ENCODE measurements at regions not wholly inside any gene's neighbourhood (a gene's known extent, or its start where the extent isn't known, plus 50 kb on each side); places are given as distances from the start of the nearest gene placed in this dataset.
"Not testable (repeated sequence)": the region's sequence is repeated elsewhere in the genome, so short reads cannot be mapped to it uniquely, and the experiment has no call there.

DNA sequence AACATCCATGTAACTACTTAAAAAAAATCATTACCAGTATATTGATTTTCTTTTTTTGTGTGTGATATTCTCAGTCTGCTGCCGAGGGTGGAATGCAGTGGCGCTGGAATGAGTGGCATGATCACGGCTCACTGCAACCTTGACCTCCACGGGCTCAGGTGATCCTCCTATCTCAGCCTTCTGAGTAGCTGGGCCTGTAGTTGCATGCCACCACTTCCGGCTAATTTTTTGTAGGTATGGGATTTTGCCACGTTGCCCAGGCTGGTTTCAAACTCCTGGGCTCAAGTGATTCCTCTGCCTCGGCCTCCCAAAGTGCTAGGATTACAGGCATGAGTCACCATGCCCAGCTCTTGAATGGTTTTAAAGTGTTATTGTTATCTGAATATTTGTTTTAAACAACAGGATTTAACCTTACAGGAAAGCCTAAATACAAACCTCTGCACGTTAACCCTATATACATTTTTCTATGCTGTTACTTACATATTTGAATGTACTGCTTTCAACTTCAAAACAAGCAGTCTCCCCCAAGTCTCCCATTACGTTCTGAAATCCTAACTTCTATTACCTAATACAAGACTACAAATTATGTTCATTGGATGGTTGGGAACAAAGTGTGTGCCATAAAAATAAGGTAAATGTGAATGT lies 61.7 kb downstream of the KPNA2 start:
- H2AFZ ChIP-seq (ENCODE audit: low read length) = peak overlapping the region; percentile 22
- H3K4me3 ChIP-seq (ENCODE audit: insufficient read depth, low read length) = no peak overlapping the region
- no peak for DNase-seq (ENCODE audit: insufficient read length, low spot score, missing footprints)
- no peaks in the 10 kb centered on the region for H3K27me3 ChIP-seq (ENCODE audit: insufficient read depth, low read length)
- H3K36me3 ChIP-seq (ENCODE audit: insufficient read depth, low read length) = no peaks in the 10 kb centered on the region
- no peak overlapping the region for H3K4me2 ChIP-seq (ENCODE audit: insufficient read depth, low read length)
- TF ChIP-seq, protein P1, sequence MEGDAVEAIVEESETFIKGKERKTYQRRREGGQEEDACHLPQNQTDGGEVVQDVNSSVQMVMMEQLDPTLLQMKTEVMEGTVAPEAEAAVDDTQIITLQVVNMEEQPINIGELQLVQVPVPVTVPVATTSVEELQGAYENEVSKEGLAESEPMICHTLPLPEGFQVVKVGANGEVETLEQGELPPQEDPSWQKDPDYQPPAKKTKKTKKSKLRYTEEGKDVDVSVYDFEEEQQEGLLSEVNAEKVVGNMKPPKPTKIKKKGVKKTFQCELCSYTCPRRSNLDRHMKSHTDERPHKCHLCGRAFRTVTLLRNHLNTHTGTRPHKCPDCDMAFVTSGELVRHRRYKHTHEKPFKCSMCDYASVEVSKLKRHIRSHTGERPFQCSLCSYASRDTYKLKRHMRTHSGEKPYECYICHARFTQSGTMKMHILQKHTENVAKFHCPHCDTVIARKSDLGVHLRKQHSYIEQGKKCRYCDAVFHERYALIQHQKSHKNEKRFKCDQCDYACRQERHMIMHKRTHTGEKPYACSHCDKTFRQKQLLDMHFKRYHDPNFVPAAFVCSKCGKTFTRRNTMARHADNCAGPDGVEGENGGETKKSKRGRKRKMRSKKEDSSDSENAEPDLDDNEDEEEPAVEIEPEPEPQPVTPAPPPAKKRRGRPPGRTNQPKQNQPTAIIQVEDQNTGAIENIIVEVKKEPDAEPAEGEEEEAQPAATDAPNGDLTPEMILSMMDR (IDR thresholded peaks at IDR 0.05; ENCODE audit: extremely low read depth, low read depth, low read length) = no peak
- H3K4me1 ChIP-seq (ENCODE audit: insufficient read depth, low read length) = peaks cover 6% of the 10 kb centered on the region
- H4K20me1 ChIP-seq (ENCODE audit: insufficient read depth, low read length) = no peaks in the 10 kb centered on the region
- H3K9me3 ChIP-seq (ENCODE audit: low read depth, low read length) = no peaks in the 10 kb centered on the region
- H3K79me2 ChIP-seq (ENCODE audit: insufficient read depth, low read length) = peaks cover 4% of the 10 kb centered on the region
- no peak overlapping the region for H3K27ac ChIP-seq (ENCODE audit: low read depth, low read length)

DNA sequence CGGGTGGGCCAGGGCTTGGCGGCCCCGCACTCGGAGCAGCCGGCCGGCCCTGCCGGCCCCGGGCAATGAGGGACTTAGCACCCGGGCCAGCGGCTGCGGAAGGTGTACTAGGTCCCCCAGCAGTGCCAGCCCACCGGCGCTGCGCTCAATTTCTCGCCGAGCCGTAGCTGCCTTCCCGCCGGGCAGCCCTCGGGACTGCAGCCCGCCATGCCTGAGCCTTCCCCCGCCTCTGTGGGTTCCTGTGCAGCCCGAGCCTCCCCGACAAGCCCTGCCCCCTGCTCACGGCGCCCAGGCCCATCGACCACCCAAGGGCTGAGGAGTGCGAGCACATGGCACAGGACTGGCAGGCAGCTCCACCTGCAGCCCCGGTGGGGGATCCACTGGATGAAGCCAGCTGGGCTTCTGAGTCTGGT lies 63.8 kb downstream of the KPNA2 start:
- H3K4me3 ChIP-seq (ENCODE audit: insufficient read depth, low read length); H3K36me3 ChIP-seq (ENCODE audit: insufficient read depth, low read length); H3K9me3 ChIP-seq (ENCODE audit: low read depth, low read length); H2AFZ ChIP-seq (ENCODE audit: low read length); H3K4me1 ChIP-seq (ENCODE audit: insufficient read depth, low read length); DNase-seq (ENCODE audit: insufficient read length, low spot score, missing footprints); H3K4me2 ChIP-seq (ENCODE audit: insufficient read depth, low read length); H3K27ac ChIP-seq (ENCODE audit: low read depth, low read length); H3K27me3 ChIP-seq (ENCODE audit: insufficient read depth, low read length); H4K20me1 ChIP-seq (ENCODE audit: insufficient read depth, low read length): not testable (repeated sequence)
- peaks cover 17% of the 10 kb centered on the region for H3K79me2 ChIP-seq (ENCODE audit: insufficient read depth, low read length)

DNA sequence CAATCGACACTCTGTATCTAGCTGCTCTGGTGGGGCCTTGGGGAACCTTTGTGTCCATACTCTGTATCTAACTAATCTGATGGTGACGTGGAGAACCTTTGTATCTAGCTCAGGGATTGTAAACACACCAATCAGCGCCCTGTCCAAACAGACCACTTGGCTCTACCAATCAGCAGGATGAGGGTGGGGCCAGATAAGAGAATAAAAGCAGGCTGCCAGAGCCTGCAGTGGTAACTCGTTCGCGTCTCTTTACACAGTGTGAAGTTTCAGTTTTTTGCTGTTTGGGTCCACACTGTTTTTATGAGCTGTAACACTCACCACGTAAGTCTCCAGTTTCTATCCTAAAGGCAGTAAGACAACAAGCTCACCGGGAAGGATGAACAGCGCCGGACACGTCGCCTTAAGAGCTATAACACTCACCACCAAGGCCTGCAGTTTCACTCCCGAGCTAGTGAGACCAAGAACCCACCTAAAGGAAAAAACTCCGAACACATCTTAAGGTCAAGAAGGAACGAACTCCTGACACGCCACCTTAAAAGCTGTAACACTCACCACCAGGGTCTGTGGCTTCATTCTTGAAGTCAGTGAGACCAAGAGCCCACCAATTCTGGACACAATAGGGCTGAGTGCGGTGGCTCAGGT lies 64.6 kb downstream of the KPNA2 start:
- no peak overlapping the region for H3K27ac ChIP-seq (ENCODE audit: low read depth, low read length)
- H3K9me3 ChIP-seq (ENCODE audit: low read depth, low read length) = no peaks in the 10 kb centered on the region
- peak; percentile 35 for DNase-seq (ENCODE audit: insufficient read length, low spot score, missing footprints)
- H3K4me2 ChIP-seq (ENCODE audit: insufficient read depth, low read length) = no peak overlapping the region
- H3K36me3 ChIP-seq (ENCODE audit: insufficient read depth, low read length) = no peaks in the 10 kb centered on the region
- H2AFZ ChIP-seq (ENCODE audit: low read length) = no peak overlapping the region
- no peaks in the 10 kb centered on the region for H4K20me1 ChIP-seq (ENCODE audit: insufficient read depth, low read length)
- H3K27me3 ChIP-seq (ENCODE audit: insufficient read depth, low read length) = no peaks in the 10 kb centered on the region
- no peak overlapping the region for H3K4me3 ChIP-seq (ENCODE audit: insufficient read depth, low read length)
- H3K4me1 ChIP-seq (ENCODE audit: insufficient read depth, low read length) = peaks cover 6% of the 10 kb centered on the region
- TF ChIP-seq, protein P1 (IDR thresholded peaks at IDR 0.05; ENCODE audit: extremely low read depth, low read depth, low read length) = no peak
- peaks cover 21% of the 10 kb centered on the region for H3K79me2 ChIP-seq (ENCODE audit: insufficient read depth, low read length)

DNA sequence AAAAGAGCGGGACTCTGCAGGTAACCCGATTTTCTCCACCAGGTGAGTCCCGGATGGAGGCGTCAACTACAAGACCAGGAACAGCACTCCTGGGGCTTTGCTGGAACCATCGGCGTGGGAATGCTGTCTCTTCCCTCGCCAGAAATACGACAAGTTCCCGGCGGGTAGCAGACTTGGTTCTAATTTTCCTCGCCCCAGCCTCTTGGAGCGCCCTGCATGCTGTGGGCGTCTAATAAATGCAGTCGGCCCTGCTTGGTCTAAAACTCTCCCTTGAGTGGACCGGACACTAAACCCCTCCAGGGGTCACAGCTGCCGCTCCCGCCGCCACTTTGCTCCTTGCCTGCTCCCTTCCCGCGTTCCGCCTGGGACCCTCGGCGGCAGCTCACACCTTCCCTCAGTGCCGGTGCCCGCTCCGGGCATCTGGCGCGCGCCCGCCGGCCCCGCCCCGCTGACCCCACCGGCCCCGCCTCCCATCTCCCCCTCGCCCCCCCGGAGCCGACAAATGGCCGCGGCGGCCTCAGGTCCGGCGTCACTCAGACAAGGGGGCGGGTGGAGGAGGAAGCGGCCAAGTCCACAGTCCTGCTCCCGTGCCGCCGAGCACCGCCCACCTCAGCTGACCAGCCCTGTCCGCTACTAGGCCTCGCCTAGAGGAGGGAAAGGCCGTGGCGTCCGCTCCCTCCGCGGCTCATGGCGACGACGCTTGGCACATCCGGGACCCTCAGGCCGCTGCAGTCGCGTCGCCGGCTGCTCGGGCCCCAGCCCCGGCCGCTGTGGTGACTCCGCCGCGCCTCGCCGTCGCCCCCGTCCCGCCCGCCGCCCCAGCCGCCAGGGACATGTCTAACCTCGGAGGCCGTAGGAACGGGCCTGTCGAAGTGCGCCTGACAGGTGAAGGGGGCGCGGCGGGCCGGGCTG lies 65.8 kb downstream of the KPNA2 start:
- Histone ChIP-seq H3K27me3 (ENCODE audit: insufficient read depth, low read length) (no peaks in the 10 kb centered on the region), H4K20me1 (ENCODE audit: insufficient read depth, low read length) (no peaks in the 10 kb centered on the region), H3K79me2 (ENCODE audit: insufficient read depth, low read length) (peaks cover 29% of the 10 kb centered on the region), H3K4me2 (ENCODE audit: insufficient read depth, low read length) (peak overlapping the region; percentile 92), H3K36me3 (ENCODE audit: insufficient read depth, low read length) (no peaks in the 10 kb centered on the region), H3K27ac (ENCODE audit: low read depth, low read length) (peak overlapping the region; percentile 45), H3K4me1 (ENCODE audit: insufficient read depth, low read length) (peaks cover 6% of the 10 kb centered on the region), H3K9me3 (ENCODE audit: low read depth, low read length) (no peaks in the 10 kb centered on the region), H2AFZ (ENCODE audit: low read length) (peak overlapping the region; percentile 91), H3K4me3 (ENCODE audit: insufficient read depth, low read length) (peak overlapping the region; percentile 87)
- peak; percentile 99 for DNase-seq (ENCODE audit: insufficient read length, low spot score, missing footprints)
- TF ChIP-seq, protein P1 (IDR thresholded peaks at IDR 0.05; ENCODE audit: extremely low read depth, low read depth, low read length) = no peak
